GM18951 (cell line): ENCODE measurements at regions not wholly inside any gene's neighbourhood (a gene's known extent, or its start where the extent isn't known, plus 50 kb on each side); places are given as distances from the start of the nearest gene placed in this dataset.

Experiments
- POLR2A ChIP-seq: IDR thresholded peaks from 4 replicates; pipeline ENCODE4 v1.6.1; 2011; ENCODE audit warnings: mild to moderate bottlenecking; ENCODE audit not compliant: insufficient read length, insufficient read depth; ENCODE audit errors: extremely low read depth
- in situ Hi-C: fragments of 300-500 bp; cut with MboI; formaldehyde crosslinking; loops from one replicate; pipeline ENCODE4 v1.12.0; 2022; ENCODE audit warnings: low sequenced_read_pairs, mixed read lengths, inconsistent platforms; ENCODE audit not compliant: unreplicated experiment

- in situ Hi-C loops, result no loop called here
Observed at GRCh38 chr9:28320616-28321015, 747.3 kb upstream of the C9orf72 start.

GRCh38 chr9:28329323-28329722, 756.0 kb upstream of the C9orf72 start:
- no peak for TF ChIP-seq POLR2A
- in situ Hi-C loops, result no loop called here

More at GRCh38 chr9:28320616-28321015, 747.3 kb upstream of the C9orf72 start:
- TF ChIP-seq POLR2A, result no peak

GRCh38 chr9:28332648-28333047, 759.4 kb upstream of the C9orf72 start:
- TF ChIP-seq POLR2A, result no peak
- in situ Hi-C loops, result no loop called here

GRCh38 chr9:28341913-28342312, 768.6 kb upstream of the C9orf72 start:
- in situ Hi-C loops, result no loop called here
- TF ChIP-seq POLR2A, result no peak

GRCh38 chr9:28342815-28343338, 769.6 kb upstream of the C9orf72 start:
- TF ChIP-seq POLR2A, result no peak
- in situ Hi-C loops, result no loop called here

GRCh38 chr9:28363151-28363562, 789.9 kb upstream of the C9orf72 start:
- no peak for TF ChIP-seq POLR2A
- in situ Hi-C loops, result no loop called here

GRCh38 chr9:28365020-28365640, 791.8 kb upstream of the C9orf72 start:
- in situ Hi-C loops, result no loop called here
- no peak for TF ChIP-seq POLR2A

- in situ Hi-C loops, result no loop called here
- TF ChIP-seq POLR2A, result no peak
Observed at GRCh38 chr9:28365728-28366127, 792.4 kb upstream of the C9orf72 start.

- no peak for TF ChIP-seq POLR2A
- in situ Hi-C loops, result no loop called here
Observed at GRCh38 chr9:28378231-28378630, 805.0 kb upstream of the C9orf72 start.

- in situ Hi-C loops, result no loop called here
- no peak for TF ChIP-seq POLR2A
Observed at GRCh38 chr9:28379082-28379481, 805.8 kb upstream of the C9orf72 start.

- no peak for TF ChIP-seq POLR2A
- in situ Hi-C loops, result no loop called here
Observed at GRCh38 chr9:28389411-28389810, 816.1 kb upstream of the C9orf72 start.

- in situ Hi-C loops, result no loop called here
Observed at GRCh38 chr9:28394774-28395173, 821.5 kb upstream of the C9orf72 start.

GRCh38 chr9:28396058-28396457, 822.8 kb upstream of the C9orf72 start:
- TF ChIP-seq POLR2A, result no peak
- in situ Hi-C loops, result no loop called here

More at GRCh38 chr9:28394774-28395173, 821.5 kb upstream of the C9orf72 start:
- no peak for TF ChIP-seq POLR2A

GRCh38 chr9:28407351-28407750, 834.1 kb upstream of the C9orf72 start:
- no peak for TF ChIP-seq POLR2A
- in situ Hi-C loops, result no loop called here

- no peak for TF ChIP-seq POLR2A
- in situ Hi-C loops, result no loop called here
Observed at GRCh38 chr9:28409919-28410318, 836.6 kb upstream of the C9orf72 start.

GRCh38 chr9:28410411-28410810, 837.1 kb upstream of the C9orf72 start:
- in situ Hi-C loops, result no loop called here
- TF ChIP-seq POLR2A, result no peak
